Uterus (tissue), 2 donors: ENCODE measurements at regions not wholly inside any gene's neighbourhood (a gene's known extent, or its start where the extent isn't known, plus 50 kb on each side); places are given as distances from the start of the nearest gene placed in this dataset.

Experiments used
- POLR2A ChIP-seq, 2 donors: fragments of 450-650 bp; IDR thresholded peaks; one replicate each; pipeline ENCODE4 v1.6.1; 2016; ENCODE audit warnings: antibody characterized with exemption in 2 of 2, mild to moderate bottlenecking in 1 of 2, moderate library complexity in 1 of 2
- TF ChIP-seq, protein P1 (sequence below), 4 experiments: fragments of 200-600 bp in 2 of 4; fragments of 450-650 bp in 2 of 4; sonication (generic) in 2 of 4; IDR thresholded peaks; one replicate each; pipeline ENCODE4 v1.5.1; 2016 to 2019; ENCODE audit warnings: antibody characterized with exemption in 4 of 4, mild to moderate bottlenecking in 2 of 4, moderate library complexity in 1 of 4

- TF ChIP-seq, protein P1, sequence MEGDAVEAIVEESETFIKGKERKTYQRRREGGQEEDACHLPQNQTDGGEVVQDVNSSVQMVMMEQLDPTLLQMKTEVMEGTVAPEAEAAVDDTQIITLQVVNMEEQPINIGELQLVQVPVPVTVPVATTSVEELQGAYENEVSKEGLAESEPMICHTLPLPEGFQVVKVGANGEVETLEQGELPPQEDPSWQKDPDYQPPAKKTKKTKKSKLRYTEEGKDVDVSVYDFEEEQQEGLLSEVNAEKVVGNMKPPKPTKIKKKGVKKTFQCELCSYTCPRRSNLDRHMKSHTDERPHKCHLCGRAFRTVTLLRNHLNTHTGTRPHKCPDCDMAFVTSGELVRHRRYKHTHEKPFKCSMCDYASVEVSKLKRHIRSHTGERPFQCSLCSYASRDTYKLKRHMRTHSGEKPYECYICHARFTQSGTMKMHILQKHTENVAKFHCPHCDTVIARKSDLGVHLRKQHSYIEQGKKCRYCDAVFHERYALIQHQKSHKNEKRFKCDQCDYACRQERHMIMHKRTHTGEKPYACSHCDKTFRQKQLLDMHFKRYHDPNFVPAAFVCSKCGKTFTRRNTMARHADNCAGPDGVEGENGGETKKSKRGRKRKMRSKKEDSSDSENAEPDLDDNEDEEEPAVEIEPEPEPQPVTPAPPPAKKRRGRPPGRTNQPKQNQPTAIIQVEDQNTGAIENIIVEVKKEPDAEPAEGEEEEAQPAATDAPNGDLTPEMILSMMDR (IDR thresholded peaks at IDR 0.05) = no peak
- no peak for TF ChIP-seq POLR2A (IDR thresholded peaks at IDR 0.05)
These were observed 423.9 kb downstream of the MN1 start for GRCh38 chr22:27377501-27378295.
